ENCODE measurements at regions not wholly inside any gene's neighbourhood (a gene's known extent, or its start where the extent isn't known, plus 50 kb on each side); places are given as distances from the start of the nearest gene placed in this dataset.

- H3K4me3 ChIP-seq (ENCODE audit: insufficient read depth, low read depth, low read length): no peak overlapping the region
- no peak overlapping the region for H3K4ac ChIP-seq (ENCODE audit: low read depth, low read length)
- no peak overlapping the region for H2BK5ac ChIP-seq (ENCODE audit: low read depth, low read length, poor library complexity, severe bottlenecking)
- H3K79me1 ChIP-seq (ENCODE audit: low read depth in 1 of 2, low read length in 2 of 2): no peaks in the 10 kb centered on the region
- in situ Hi-C loops (cut with MboI; ENCODE audit: low sequenced_read_pairs): no loop called here
- H4K8ac ChIP-seq (ENCODE audit: low read depth in 2 of 2, low read length in 2 of 2): no peak overlapping the region
- no peak overlapping the region for H3K56ac ChIP-seq (ENCODE audit: extremely low read depth, insufficient read depth, low read length)
- TF ChIP-seq CHD1 (IDR thresholded peaks at IDR 0.05; ENCODE audit: low read depth, low read length) (no peak), MXI1 (IDR thresholded peaks at IDR 0.05; ENCODE audit: borderline replicate concordance, low read depth, low read length) (no peak), RCOR1 (IDR thresholded peaks at IDR 0.05; ENCODE audit: insufficient replicate concordance, low read length) (no peak), MAFK (IDR thresholded peaks at IDR 0.05; ENCODE audit: low read depth, low read length) (no peak)
- no peak overlapping the region for H4K91ac ChIP-seq (ENCODE audit: insufficient read depth, low read depth, low read length)
- H3K4me1 ChIP-seq (ENCODE audit: control insufficient read depth, insufficient read depth, low read length): no peaks in the 10 kb centered on the region
- H2AFZ ChIP-seq (replicated peaks; ENCODE audit: low read length, poor library complexity): no peak overlapping the region
- no peak overlapping the region for H3K4me2 ChIP-seq (ENCODE audit: low read depth, low read length)
- no peak overlapping the region for H3K9ac ChIP-seq (ENCODE audit: low read depth, low read length)
- peaks cover 39% of the 10 kb centered on the region for H3K9me3 ChIP-seq (ENCODE audit: control insufficient read depth, insufficient read depth, low read length)
- H3K27me3 ChIP-seq (ENCODE audit: control insufficient read depth, insufficient read depth, low read length): no peaks in the 10 kb centered on the region
- H3K36me3 ChIP-seq (ENCODE audit: control insufficient read depth, insufficient read depth, low read length): no peaks in the 10 kb centered on the region
- no peak overlapping the region for H3K27ac ChIP-seq (ENCODE audit: insufficient read depth, low read length)
- no peak overlapping the region for H2AK5ac ChIP-seq (ENCODE audit: low read depth, low read length)
- H2BK15ac ChIP-seq (ENCODE audit: low read depth, low read length): no peak overlapping the region
- no peak overlapping the region for H2AK9ac ChIP-seq (replicated peaks; ENCODE audit: low read depth, low read length, poor library complexity)
- CTCF ChIA-PET: no interaction called here
- DNase-seq (no peak), ATAC-seq (ENCODE audit: low read depth) (no peak)
- intact Hi-C loops (cut with micrococcal nuclease): no loop called here
- no peak overlapping the region for H3K18ac ChIP-seq (ENCODE audit: low read depth, low read length)
- POLR2A ChIA-PET (ENCODE audit: unreplicated experiment): no interaction called here
- no peaks in the 10 kb centered on the region for H3K9me1 ChIP-seq (ENCODE audit: insufficient read depth, low read length)
- no CpG with 5 or more reads among the region's 4 CpGs for WGBS, 2 experiments (ENCODE audit: extremely low coverage in 2 of 2, insufficient read length in 1 of 2)
- H2BK20ac ChIP-seq (ENCODE audit: low read depth, low read length): no peak overlapping the region
- no peak overlapping the region for H4K5ac ChIP-seq (ENCODE audit: low read depth, low read length)
- H3K14ac ChIP-seq (replicated peaks; ENCODE audit: low read depth, low read length): no peak overlapping the region
- H4K20me1 ChIP-seq (ENCODE audit: insufficient read depth, low read length): no peaks in the 10 kb centered on the region
- BruUV-seq (replicated peaks): no TSS peak
- dilution Hi-C loops (cut with HindIII; ENCODE audit: low sequenced_read_pairs, unreplicated experiment): no loop called here
- no peak overlapping the region for H2BK120ac ChIP-seq (ENCODE audit: low read depth, low read length)
- H3K23ac ChIP-seq (ENCODE audit: low read depth, low read length): no peak overlapping the region
These were observed 97.3 kb upstream of the FZD10 start for GRCh38 chr12:130064999-130065398.

Data from IMR-90 (cell line).